Tibial nerve (tissue), 4 donors: ENCODE measurements at regions not wholly inside any gene's neighbourhood (a gene's known extent, or its start where the extent isn't known, plus 50 kb on each side); places are given as distances from the start of the nearest gene placed in this dataset.
"Not testable (repeated sequence)": the region's sequence is repeated elsewhere in the genome, so short reads cannot be mapped to it uniquely, and the experiment has no call there.

ENCODE experiments used
- DNase-seq, 2 donors: peaks; one replicate each; pipeline ENCODE4 v3.0.0-alpha.2; 2019; ENCODE audit warnings: low spot score in 2 of 2
- H3K27ac ChIP-seq, 4 donors: fragments of 200-600 bp; sonication (generic) in 3 of 4; one replicate each; pipeline ENCODE4 v1.5.1; 2017 to 2019; ENCODE audit warnings: mild to moderate bottlenecking in 1 of 4
- H3K27me3 ChIP-seq, 2 donors: fragments of 200-600 bp; sonication (generic) in 1 of 2; one replicate each; pipeline versions ENCODE4 v1.5.1 to v1.6.0; 2017 to 2019
- H3K36me3 ChIP-seq, 3 donors: fragments of 200-600 bp; sonication (generic); one replicate each; pipeline ENCODE4 v1.5.1; 2018 to 2019
- H3K4me1 ChIP-seq, 4 donors: fragments of 200-600 bp; sonication (generic) in 3 of 4; one replicate each; pipeline ENCODE4 v1.5.1; 2017 to 2019
- H3K4me3 ChIP-seq, 4 donors: fragments of 200-600 bp; sonication (generic) in 3 of 4; one replicate each; pipeline ENCODE4 v1.5.1; 2017 to 2019; ENCODE audit warnings: mild to moderate bottlenecking in 1 of 4, moderate library complexity in 1 of 4
- H3K9me3 ChIP-seq, 4 donors: fragments of 200-600 bp; sonication (generic) in 3 of 4; one replicate each; pipeline ENCODE4 v1.5.1; 2017 to 2019
- EP300 ChIP-seq, 2 donors: sonication (generic); formaldehyde crosslinking; IDR thresholded peaks; one replicate each; pipeline ENCODE4 v1.6.1; 2017; ENCODE audit warnings: antibody characterized with exemption in 2 of 2, mild to moderate bottlenecking in 1 of 2
- POLR2A ChIP-seq, 2 donors: fragments of 450-650 bp; IDR thresholded peaks; one replicate each; pipeline ENCODE4 v1.6.1; 2017; ENCODE audit warnings: antibody characterized with exemption in 2 of 2, mild to moderate bottlenecking in 2 of 2, moderate library complexity in 2 of 2
- WGBS, 2 donors: methylation state at CpG; one replicate each; pipeline ENCODE4 v1.1.5; 2018; 5-methylcytosine and 5-hydroxymethylcytosine counted together
- TF ChIP-seq, protein P1 (sequence below), 5 experiments: fragments of 200-600 bp in 3 of 5; fragments of 450-650 bp in 2 of 5; sonication (generic) in 3 of 5; IDR thresholded peaks; one replicate each; pipeline ENCODE4 v1.5.1; 2016 to 2019; ENCODE audit warnings: antibody characterized with exemption in 5 of 5, mild to moderate bottlenecking in 3 of 5, moderate library complexity in 2 of 5

DNA sequence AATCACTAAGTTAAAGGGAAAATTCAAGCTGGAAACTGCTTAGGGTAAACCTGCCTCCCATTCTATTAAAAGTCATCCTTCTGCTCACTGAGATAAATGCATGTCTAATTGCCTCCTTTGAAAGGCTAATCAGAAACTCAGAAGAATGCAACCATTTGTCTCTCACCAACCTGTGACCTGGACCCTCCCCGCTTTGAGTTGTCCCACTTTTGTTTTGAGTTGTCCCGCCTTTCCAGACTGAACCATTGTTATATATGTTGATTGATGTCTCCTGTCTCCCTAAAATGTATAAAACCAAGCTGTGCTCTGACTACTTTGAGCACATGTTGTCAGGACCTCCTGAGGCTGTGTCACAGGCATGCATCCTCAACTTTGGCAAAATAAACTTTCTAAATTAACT is 378.4 kb downstream of the KIF20B start:
- H3K9me3 ChIP-seq = no peaks in the 10 kb centered on the region
- H3K4me3 ChIP-seq = no peak overlapping the region
- no peak for DNase-seq
- no peaks in the 10 kb centered on the region for H3K4me1 ChIP-seq
- 70 to 71% methylated on average over 2 of the region's 2 CpGs for WGBS, 2 donors
- H3K27me3 ChIP-seq = no peaks in the 10 kb centered on the region
- no peak for TF ChIP-seq POLR2A (IDR thresholded peaks at IDR 0.05)
- TF ChIP-seq, protein P1, sequence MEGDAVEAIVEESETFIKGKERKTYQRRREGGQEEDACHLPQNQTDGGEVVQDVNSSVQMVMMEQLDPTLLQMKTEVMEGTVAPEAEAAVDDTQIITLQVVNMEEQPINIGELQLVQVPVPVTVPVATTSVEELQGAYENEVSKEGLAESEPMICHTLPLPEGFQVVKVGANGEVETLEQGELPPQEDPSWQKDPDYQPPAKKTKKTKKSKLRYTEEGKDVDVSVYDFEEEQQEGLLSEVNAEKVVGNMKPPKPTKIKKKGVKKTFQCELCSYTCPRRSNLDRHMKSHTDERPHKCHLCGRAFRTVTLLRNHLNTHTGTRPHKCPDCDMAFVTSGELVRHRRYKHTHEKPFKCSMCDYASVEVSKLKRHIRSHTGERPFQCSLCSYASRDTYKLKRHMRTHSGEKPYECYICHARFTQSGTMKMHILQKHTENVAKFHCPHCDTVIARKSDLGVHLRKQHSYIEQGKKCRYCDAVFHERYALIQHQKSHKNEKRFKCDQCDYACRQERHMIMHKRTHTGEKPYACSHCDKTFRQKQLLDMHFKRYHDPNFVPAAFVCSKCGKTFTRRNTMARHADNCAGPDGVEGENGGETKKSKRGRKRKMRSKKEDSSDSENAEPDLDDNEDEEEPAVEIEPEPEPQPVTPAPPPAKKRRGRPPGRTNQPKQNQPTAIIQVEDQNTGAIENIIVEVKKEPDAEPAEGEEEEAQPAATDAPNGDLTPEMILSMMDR (IDR thresholded peaks at IDR 0.05) = no peak
- TF ChIP-seq EP300 (IDR thresholded peaks at IDR 0.05) = no peak
- no peak overlapping the region for H3K27ac ChIP-seq
- no peaks in the 10 kb centered on the region for H3K36me3 ChIP-seq

GRCh38 chr10:90086606-90087190 is 385.3 kb downstream of the KIF20B start:
- H3K27me3 ChIP-seq, H3K27ac ChIP-seq: not testable (repeated sequence)
- 68 to 75% methylated on average over 2 of the region's 2 CpGs for WGBS, 2 donors

GRCh38 chr10:90087197-90088023 is 386.0 kb downstream of the KIF20B start:
- H3K36me3 ChIP-seq = no peaks in the 10 kb centered on the region
- no peak overlapping the region for H3K4me3 ChIP-seq
- DNase-seq = no peak
- H3K27me3 ChIP-seq = no peaks in the 10 kb centered on the region
- H3K9me3 ChIP-seq = no peaks in the 10 kb centered on the region
- no peak overlapping the region for H3K27ac ChIP-seq
- TF ChIP-seq EP300 (IDR thresholded peaks at IDR 0.05) (no peak), POLR2A (IDR thresholded peaks at IDR 0.05) (no peak)
- TF ChIP-seq, protein P1 (IDR thresholded peaks at IDR 0.05) = no peak
- H3K4me1 ChIP-seq = peaks cover 0 to 7% (median 0%) of the 10 kb centered on the region in 4 donors
- WGBS, 2 donors = 48 to 51% methylated on average over 2 of the region's 2 CpGs

More at GRCh38 chr10:90086606-90087190, 385.3 kb downstream of the KIF20B start:
- H3K9me3 ChIP-seq, DNase-seq, H3K36me3 ChIP-seq, H3K4me3 ChIP-seq, H3K4me1 ChIP-seq: not testable (repeated sequence)

DNA sequence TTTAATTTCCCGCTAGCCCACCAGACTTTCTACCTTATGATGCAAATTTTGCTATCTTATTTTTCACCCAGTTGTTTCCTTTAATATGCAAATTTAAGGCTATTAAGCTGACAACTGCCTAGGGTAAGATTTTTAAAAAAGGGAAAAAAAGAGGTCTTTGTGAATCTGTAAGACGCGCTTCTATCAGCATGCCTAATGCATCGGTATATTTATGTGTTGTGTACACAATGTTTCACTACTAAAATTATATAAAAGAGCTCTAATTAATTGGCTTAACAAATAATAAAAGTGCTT is 386.6 kb downstream of the KIF20B start:
- DNase-seq = no peak
- TF ChIP-seq POLR2A (IDR thresholded peaks at IDR 0.05) (no peak), EP300 (IDR thresholded peaks at IDR 0.05) (no peak)
- TF ChIP-seq, protein P1 (IDR thresholded peaks at IDR 0.05) = no peak
- Histone ChIP-seq H3K27ac (no peak overlapping the region), H3K4me3 (no peak overlapping the region), H3K27me3 (no peaks in the 10 kb centered on the region), H3K9me3 (no peaks in the 10 kb centered on the region), H3K4me1 (peaks cover 0 to 7% (median 0%) of the 10 kb centered on the region in 4 donors), H3K36me3 (no peaks in the 10 kb centered on the region)
- WGBS, 2 donors = 57 to 63% methylated on average over 4 of the region's 4 CpGs

DNA sequence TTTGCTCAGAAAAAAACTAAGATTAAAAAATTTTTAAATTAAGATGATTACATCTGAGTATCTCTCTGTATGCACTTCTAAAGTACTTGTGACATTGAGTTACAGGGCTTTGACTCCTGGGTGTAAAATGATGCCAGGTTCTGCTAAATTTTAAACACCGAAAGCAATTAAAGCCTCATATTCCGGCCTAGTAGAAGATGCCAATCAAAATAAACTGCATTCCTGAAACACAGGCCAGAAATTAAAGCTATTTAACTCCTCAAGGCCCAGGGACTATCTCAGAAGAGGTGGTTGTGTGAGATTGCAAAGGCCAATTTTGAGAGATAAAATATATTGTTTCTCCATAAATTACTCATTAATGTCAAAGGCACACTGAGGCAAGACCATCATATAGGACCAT is 388.3 kb downstream of the KIF20B start:
- TF ChIP-seq POLR2A (IDR thresholded peaks at IDR 0.05) (no peak), EP300 (IDR thresholded peaks at IDR 0.05) (no peak)
- TF ChIP-seq, protein P1 (IDR thresholded peaks at IDR 0.05) = no peak
- Histone ChIP-seq H3K27ac (no peak overlapping the region), H3K36me3 (no peaks in the 10 kb centered on the region), H3K4me1 (peaks cover 0 to 7% (median 0%) of the 10 kb centered on the region in 4 donors), H3K27me3 (no peaks in the 10 kb centered on the region), H3K9me3 (no peaks in the 10 kb centered on the region), H3K4me3 (no peak overlapping the region)
- 22 to 25% methylated on average over 2 of the region's 2 CpGs for WGBS, 2 donors
- no peak for DNase-seq
